SK-N-SH (cell line): ENCODE measurements at regions not wholly inside any gene's neighbourhood (a gene's known extent, or its start where the extent isn't known, plus 50 kb on each side); places are given as distances from the start of the nearest gene placed in this dataset.

Experiments
- CTCF ChIA-PET: fragments of 300-600, 350-600 bp; formaldehyde crosslinking; extraction: SDS; loops from one replicate; lab custom pipeline; 2021; lab: Yijun Ruan, JAX
- POLR2A ChIA-PET: fragments of 350-600 bp; sonication (Branson Sonifier 250); formaldehyde crosslinking; extraction: SDS; loops from one replicate; lab custom pipeline; 2020; ENCODE audit warnings: antibody characterized with exemption, inconsistent platforms; lab: Yijun Ruan, JAX
- DNase-seq: peaks from one replicate; pipeline ENCODE4 v3.0.0; 2012
- H2AFZ ChIP-seq: fragments of 200-600 bp; sonication (generic); 2 replicates; pipeline ENCODE4 v1.8.1; 2016; ENCODE audit warnings: antibody characterized with exemption, mild to moderate bottlenecking, low read depth
- H3F3A ChIP-seq: fragments of 200-600 bp; sonication (generic); replicated peaks from 2 replicates; pipeline ENCODE3; 2016; ENCODE audit warnings: antibody characterized with exemption, mild to moderate bottlenecking; ENCODE audit not compliant: insufficient read depth
- H3K27ac ChIP-seq, 2 experiments: fragments of 200-500 bp in 1 of 2; fragments of 200-600 bp in 1 of 2; sonication (Bioruptor generic) in 1 of 2; sonication (generic), shearing (Covaris generic) in 1 of 2; 2 replicates each; pipeline versions ENCODE4 v1.5.1 to v1.6.1; 2014 to 2016; ENCODE audit warnings: low read depth in 2 of 2, inconsistent platforms in 1 of 2, low read length in 1 of 2, mild to moderate bottlenecking in 1 of 2, mixed read lengths in 1 of 2
- H3K27me3 ChIP-seq: fragments of 200-600 bp; sonication (generic), shearing (Covaris generic); 2 replicates; pipeline ENCODE4 v1.6.1; 2016; ENCODE audit warnings: mixed run types; ENCODE audit not compliant: insufficient read depth
- H3K36me3 ChIP-seq, 2 experiments: fragments of 200-500 bp in 1 of 2; fragments of 200-600 bp in 1 of 2; sonication (Bioruptor generic) in 1 of 2; sonication (generic) in 1 of 2; replicated peaks in 1 of 2; 2 replicates each; pipeline versions ENCODE3 to v1.5.1; 2014 to 2016; ENCODE audit warnings: low read length in 1 of 2, mild to moderate bottlenecking in 1 of 2; ENCODE audit not compliant: insufficient read depth in 2 of 2, control insufficient read depth in 1 of 2
- H3K4me1 ChIP-seq, 2 experiments: fragments of 200-500 bp in 1 of 2; fragments of 200-600 bp in 1 of 2; sonication (Bioruptor generic) in 1 of 2; sonication (generic), shearing (Covaris generic) in 1 of 2; 2 replicates each; pipeline versions ENCODE4 v1.5.1 to v1.6.1; 2014 to 2016; ENCODE audit warnings: low read depth in 1 of 2, low read length in 1 of 2, mixed run types in 1 of 2; ENCODE audit not compliant: insufficient read depth in 2 of 2, control insufficient read depth in 1 of 2
- H3K4me2 ChIP-seq: fragments of 200-600 bp; sonication (generic), shearing (Covaris generic); 2 replicates; pipeline ENCODE4 v1.6.1; 2017; ENCODE audit warnings: mixed run types
- H3K4me3 ChIP-seq, 2 experiments: fragments of 200-500 bp in 1 of 2; fragments of 200-600 bp in 1 of 2; sonication (Bioruptor generic) in 1 of 2; sonication (generic), shearing (Covaris generic) in 1 of 2; 2 replicates each; pipeline versions ENCODE4 v1.5.1 to v1.8.1; 2014 to 2016; ENCODE audit warnings: low read depth in 2 of 2, inconsistent platforms in 1 of 2, low read length in 1 of 2, mild to moderate bottlenecking in 1 of 2, mixed read lengths in 1 of 2, moderate library complexity in 1 of 2
- H3K79me2 ChIP-seq: fragments of 200-600 bp; sonication (generic); 2 replicates; pipeline ENCODE4 v1.8.1; 2017; ENCODE audit warnings: mild to moderate bottlenecking; ENCODE audit not compliant: insufficient read depth
- H3K9ac ChIP-seq: fragments of 200-600 bp; sonication (generic); 2 replicates; pipeline ENCODE4 v1.6.1; 2017; ENCODE audit warnings: mixed run types
- H3K9me2 ChIP-seq: fragments of 200-600 bp; sonication (generic); 2 replicates; pipeline ENCODE4 v1.6.1; 2017; ENCODE audit warnings: mixed run types
- H3K9me3 ChIP-seq: fragments of 200-600 bp; sonication (generic); 2 replicates; pipeline ENCODE4 v1.6.1; 2017; ENCODE audit warnings: mixed run types, mild to moderate bottlenecking, moderate library complexity
- H4K20me1 ChIP-seq: fragments of 200-600 bp; sonication (generic); 2 replicates; pipeline ENCODE4 v1.6.1; 2017; ENCODE audit warnings: mild to moderate bottlenecking, mixed run types; ENCODE audit not compliant: insufficient read depth
- CHD2 ChIP-seq: fragments of 150-350 bp; IDR thresholded peaks from 2 replicates; pipeline ENCODE4 v1.6.1; 2018; ENCODE audit warnings: low read length; ENCODE audit not compliant: partially characterized antibody
- CTCF ChIP-seq: fragments of 200-600 bp; sonication (generic); IDR thresholded peaks from 2 replicates; pipeline ENCODE4 v1.6.1; 2017; ENCODE audit warnings: antibody characterized with exemption, mild to moderate bottlenecking, moderate library complexity
- IRF3 ChIP-seq: fragments of 150-350 bp; IDR thresholded peaks from 2 replicates; pipeline ENCODE4 v1.6.1; 2016; ENCODE audit warnings: mild to moderate bottlenecking, low read depth, low read length
- MXI1 ChIP-seq: IDR thresholded peaks from 2 replicates; pipeline ENCODE4 v1.6.1; 2012; ENCODE audit warnings: mild to moderate bottlenecking, low read depth, low read length, improper control_type of control experiment
- PBX3 ChIP-seq: IDR thresholded peaks from 2 replicates; pipeline ENCODE4; 2012
- RAD21 ChIP-seq: IDR thresholded peaks from 2 replicates; pipeline ENCODE4 v1.6.1; 2012; ENCODE audit warnings: mild to moderate bottlenecking, low read length
- SMC3 ChIP-seq: IDR thresholded peaks from 2 replicates; pipeline ENCODE4 v1.6.1; 2012; ENCODE audit warnings: low read depth, low read length, improper control_type of control experiment
- USF2 ChIP-seq: fragments of 150-350 bp; IDR thresholded peaks from 2 replicates; pipeline ENCODE4 v1.6.1; 2017; ENCODE audit warnings: antibody characterized with exemption, low read length, low read depth, borderline replicate concordance
- YY1 ChIP-seq: IDR thresholded peaks from 2 replicates; pipeline ENCODE4 v1.4.0; 2012; ENCODE audit warnings: low read depth, mild to moderate bottlenecking
- ZBTB33 ChIP-seq: IDR thresholded peaks from 2 replicates; pipeline ENCODE4 v1.4.0; 2012; ENCODE audit warnings: low read depth, borderline replicate concordance
- WGBS: methylation state at CpG from one replicate; pipeline ENCODE4 v1.1.6; 2017; ENCODE audit warnings: low lambda C conversion rate; 5-methylcytosine and 5-hydroxymethylcytosine counted together

- Histone ChIP-seq H3K9ac (no peak overlapping the region), H2AFZ (no peak overlapping the region), H3K4me1 (no peaks in the 10 kb centered on the region), H4K20me1 (no peaks in the 10 kb centered on the region), H3K27ac (no peak overlapping the region), H3K79me2 (no peaks in the 10 kb centered on the region), H3K4me2 (no peak overlapping the region), H3K27me3 (no peaks in the 10 kb centered on the region), H3K4me3 (no peak overlapping the region), H3K9me3 (no peaks in the 10 kb centered on the region), H3K36me3 (no peaks in the 10 kb centered on the region), H3K9me2 (no peaks in the 10 kb centered on the region), H3F3A (no peaks in the 10 kb centered on the region)
- no peak for DNase-seq
- TF ChIP-seq YY1 (no peak), RAD21 (no peak), MXI1 (no peak), CHD2 (no peak), CTCF (no peak), PBX3 (no peak), ZBTB33 (no peak), SMC3 (no peak)
- ChIA-PET POLR2A (no interaction called here), CTCF (interaction anchor here (1.1 kb wide), 1 partner anchor 35 kb away, joined by 3 read pairs; no protein-coding TSS in a partner anchor)
- 58% methylated on average over 2 of the region's 2 CpGs for WGBS
Measured at GRCh38 chrX:10986616-10987015, 124.5 kb upstream of the HCCS start.

GRCh38 chrX:10988653-10989052, 122.5 kb upstream of the HCCS start:
- Histone ChIP-seq H3K4me2 (no peak overlapping the region), H3K4me1 (no peaks in the 10 kb centered on the region), H3K27ac (no peak overlapping the region), H4K20me1 (no peaks in the 10 kb centered on the region), H3K9me3 (no peaks in the 10 kb centered on the region), H3K27me3 (no peaks in the 10 kb centered on the region), H3K4me3 (no peak overlapping the region), H3K9me2 (no peaks in the 10 kb centered on the region), H3K79me2 (no peaks in the 10 kb centered on the region), H2AFZ (no peak overlapping the region), H3K36me3 (no peaks in the 10 kb centered on the region), H3K9ac (no peak overlapping the region), H3F3A (no peaks in the 10 kb centered on the region)
- DNase-seq = no peak
- CTCF ChIA-PET = no interaction called here
- POLR2A ChIA-PET = no interaction called here
- no peak for TF ChIP-seq USF2
- TF ChIP-seq RAD21 = no peak
- no peak for TF ChIP-seq CHD2
- no peak for TF ChIP-seq IRF3
- WGBS = 61% methylated on average over 4 of the region's 4 CpGs
